ENCODE measurements at regions not wholly inside any gene's neighbourhood (a gene's known extent, or its start where the extent isn't known, plus 50 kb on each side); places are given as distances from the start of the nearest gene placed in this dataset.

- intact Hi-C loops (cut with micrococcal nuclease): loop anchor here (5.0 kb wide), 1 partner anchor 67 kb away; no protein-coding TSS in a partner anchor
- Mint-ChIP-seq H3K4me3 (no peak overlapping the region), H3K36me3 (ENCODE audit: low read depth) (no peaks in the 10 kb centered on the region), H3K27me3 (ENCODE audit: low read depth) (peaks cover 8% of the 10 kb centered on the region), H3K9me3 (no peaks in the 10 kb centered on the region), H3K27ac (no peak overlapping the region), H3K4me1 (ENCODE audit: low read depth) (peaks cover 3% of the 10 kb centered on the region)
- CTCF ChIA-PET: interaction anchor here (0.7 kb wide), 1 partner anchor 118 kb away, joined by 3 read pairs; no protein-coding TSS in a partner anchor
- DNase-seq: no peak
Observed at GRCh38 chr1:17488995-17489767, 49.7 kb upstream of the RCC2 start.

Data from activated naive CD4-positive, alpha-beta T cell treated with anti-CD3 and anti-CD28 coated beads for 36 hours (primary cell).